HepG2 (cell line): ENCODE measurements at regions not wholly inside any gene's neighbourhood (a gene's known extent, or its start where the extent isn't known, plus 50 kb on each side); places are given as distances from the start of the nearest gene placed in this dataset.
A peak's percentile ranks its signal among the peaks of the same experiment; 100 is the strongest.

Source experiments
- CAMTA2 ChIP-seq: sonication (generic); formaldehyde crosslinking; IDR thresholded peaks from 2 replicates; pipeline ENCODE4 v1.4.0; 2020; ENCODE audit warnings: mild to moderate bottlenecking, missing genetic modification reagents, borderline replicate concordance
- CBX2 ChIP-seq, 2 experiments: fragments of 200-600 bp in 1 of 2; sonication (generic); formaldehyde crosslinking in 1 of 2; IDR thresholded peaks; 2 replicates each; pipeline versions ENCODE4 v1.7.0 to v1.8.1; 2018 to 2022; ENCODE audit warnings: low read depth in 2 of 2, low read length in 1 of 2, mild to moderate bottlenecking in 1 of 2, missing genetic modification reagents in 1 of 2
- CENPT ChIP-seq: sonication (generic); formaldehyde crosslinking; IDR thresholded peaks from 2 replicates; pipeline ENCODE4 v1.8.0; 2022; ENCODE audit warnings: low read depth, mild to moderate bottlenecking, moderate library complexity, missing genetic modification reagents
- GPN1 ChIP-seq: sonication (generic); formaldehyde crosslinking; IDR thresholded peaks from 2 replicates; pipeline ENCODE4 v1.5.1; 2020; ENCODE audit warnings: missing genetic modification reagents, borderline replicate concordance
- HOXA7 ChIP-seq: sonication (generic); formaldehyde crosslinking; IDR thresholded peaks from 2 replicates; pipeline ENCODE4 v1.8.1; 2022; ENCODE audit warnings: mild to moderate bottlenecking, missing genetic modification reagents, moderate library complexity
- IRF2 ChIP-seq: IDR thresholded peaks from 2 replicates; pipeline ENCODE4 v1.6.1; 2018; ENCODE audit warnings: missing genetic modification reagents, missing compliant biosample characterization
- KLF13 ChIP-seq: sonication (generic); formaldehyde crosslinking; IDR thresholded peaks from 2 replicates; pipeline ENCODE4 v1.4.0; 2020; ENCODE audit warnings: mild to moderate bottlenecking, missing genetic modification reagents
- NFIC ChIP-seq: IDR thresholded peaks from 2 replicates; pipeline ENCODE4 v1.6.1; 2012; ENCODE audit warnings: mild to moderate bottlenecking, low read length, inconsistent platforms
- PAWR ChIP-seq: sonication (generic); formaldehyde crosslinking; IDR thresholded peaks from 2 replicates; pipeline ENCODE4 v1.4.0; 2020; ENCODE audit warnings: missing genetic modification reagents, mild to moderate bottlenecking, borderline replicate concordance
- PCBP1 ChIP-seq: fragments of 200-400 bp; formaldehyde crosslinking; IDR thresholded peaks from 2 replicates; pipeline ENCODE4 v1.6.1; 2017; ENCODE audit warnings: mild to moderate bottlenecking, low read depth, low read length, borderline replicate concordance
- ZBTB7B ChIP-seq: sonication (generic); formaldehyde crosslinking; IDR thresholded peaks from 2 replicates; pipeline ENCODE4 v1.4.0; 2020; ENCODE audit warnings: missing genetic modification reagents
- ZNF354B ChIP-seq: sonication (generic); formaldehyde crosslinking; IDR thresholded peaks from 2 replicates; pipeline ENCODE4 v1.8.0; 2022; ENCODE audit warnings: mild to moderate bottlenecking, missing genetic modification reagents
- ZNF382 ChIP-seq: sonication (generic); formaldehyde crosslinking; IDR thresholded peaks from 2 replicates; pipeline ENCODE4 v1.5.0; 2020; ENCODE audit warnings: missing genetic modification reagents, mild to moderate bottlenecking, borderline replicate concordance
- ZNF672 ChIP-seq: sonication (generic); formaldehyde crosslinking; IDR thresholded peaks from 2 replicates; pipeline ENCODE4 v1.8.1; 2022; ENCODE audit warnings: missing genetic modification reagents
- TF ChIP-seq, protein P1 (sequence below): sonication (generic); formaldehyde crosslinking; IDR thresholded peaks from 2 replicates; pipeline ENCODE4 v1.8.0; 2022; ENCODE audit warnings: mild to moderate bottlenecking, missing genetic modification reagents, moderate library complexity
- TF ChIP-seq, protein P2 (sequence below): sonication (generic); formaldehyde crosslinking; IDR thresholded peaks from 2 replicates; pipeline ENCODE4 v1.4.0; 2020; ENCODE audit warnings: missing genetic modification reagents; ENCODE audit errors: not compliant biosample characterization
- TF ChIP-seq, protein P3 (sequence below): IDR thresholded peaks from 2 replicates; pipeline ENCODE4 v1.6.1; 2018; ENCODE audit warnings: missing genetic modification reagents
- TF ChIP-seq, protein P4 (sequence below): IDR thresholded peaks from 2 replicates; pipeline ENCODE4 v1.6.1; 2016; ENCODE audit warnings: low read depth, borderline replicate concordance
- TF ChIP-seq, protein P5 (sequence below): sonication (generic); formaldehyde crosslinking; IDR thresholded peaks from 2 replicates; pipeline ENCODE4 v1.5.0; 2020; ENCODE audit warnings: mild to moderate bottlenecking, missing genetic modification reagents
- TF ChIP-seq, protein P6 (sequence below): sonication (generic); formaldehyde crosslinking; IDR thresholded peaks from 2 replicates; pipeline ENCODE4 v1.5.0; 2020; ENCODE audit warnings: mild to moderate bottlenecking, missing genetic modification reagents

DNA sequence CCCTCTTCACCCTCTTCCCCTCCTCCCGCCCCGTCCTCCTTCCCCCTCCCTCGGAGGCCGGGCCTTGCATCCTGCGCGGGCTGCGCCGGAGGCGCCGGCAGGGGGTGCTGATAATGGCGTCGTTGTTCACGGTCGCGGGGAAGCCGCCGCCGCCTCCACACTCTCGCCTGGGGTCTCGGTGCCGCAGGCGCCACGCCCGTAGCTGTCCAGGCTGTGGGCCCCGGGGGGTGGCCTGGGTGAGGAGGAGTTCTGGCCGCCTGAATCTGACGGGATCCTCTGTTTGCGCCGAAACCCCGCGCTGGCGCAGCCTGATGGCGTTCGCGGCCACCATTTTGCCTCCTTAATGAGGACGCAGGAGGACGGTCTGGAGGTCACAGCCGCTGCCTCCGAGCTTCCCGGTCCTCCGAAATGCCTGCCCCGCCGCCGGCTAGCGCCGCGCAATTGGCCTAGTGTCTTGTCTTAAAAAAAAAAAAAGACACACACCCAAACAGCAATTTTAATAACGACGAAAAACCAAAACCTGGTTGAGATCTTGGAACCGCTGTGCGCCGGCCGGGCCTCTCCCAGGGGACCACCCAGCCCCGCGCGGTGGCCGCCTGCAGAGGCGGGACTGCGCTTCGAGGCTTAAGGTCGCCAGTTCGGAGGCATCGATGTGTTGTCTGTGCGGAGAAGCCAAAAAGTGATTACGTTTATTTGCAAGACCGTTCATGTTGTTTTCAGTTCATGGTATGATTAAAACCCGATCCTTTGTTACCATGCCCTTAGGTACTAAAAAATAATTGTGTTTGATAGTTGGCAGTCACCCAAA lies 106.6 kb upstream of the HNRNPU start (continued):
- TF ChIP-seq, protein P1, sequence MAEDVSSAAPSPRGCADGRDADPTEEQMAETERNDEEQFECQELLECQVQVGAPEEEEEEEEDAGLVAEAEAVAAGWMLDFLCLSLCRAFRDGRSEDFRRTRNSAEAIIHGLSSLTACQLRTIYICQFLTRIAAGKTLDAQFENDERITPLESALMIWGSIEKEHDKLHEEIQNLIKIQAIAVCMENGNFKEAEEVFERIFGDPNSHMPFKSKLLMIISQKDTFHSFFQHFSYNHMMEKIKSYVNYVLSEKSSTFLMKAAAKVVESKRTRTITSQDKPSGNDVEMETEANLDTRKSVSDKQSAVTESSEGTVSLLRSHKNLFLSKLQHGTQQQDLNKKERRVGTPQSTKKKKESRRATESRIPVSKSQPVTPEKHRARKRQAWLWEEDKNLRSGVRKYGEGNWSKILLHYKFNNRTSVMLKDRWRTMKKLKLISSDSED: no peak
- TF ChIP-seq CAMTA2 (CRISPR knock-in tag) (no peak), NFIC (no peak), ZNF354B (no peak), CBX2 (IDR thresholded peaks at IDR 0.05; ENCODE audit: low read depth, low read length) (no peak), CBX2 (CRISPR knock-in tag; IDR thresholded peaks at IDR 0.05; ENCODE audit: low read depth) (no peak), PAWR (CRISPR knock-in tag) (no peak), KLF13 (CRISPR knock-in tag) (peak; percentile 66; the same call in 1 of the 2 replicates), CENPT (CRISPR knock-in tag) (no peak), ZNF382 (no peak), IRF2 (CRISPR knock-in tag) (peak; percentile 75), PCBP1 (0 out of 2 replicates have a peak, but pooled peaks have one; percentile 3), ZNF672 (CRISPR knock-in tag) (no peak), HOXA7 (CRISPR knock-in tag) (no peak), ZBTB7B (CRISPR knock-in tag) (peak; percentile 86; the same call in 1 of the 2 replicates), GPN1 (CRISPR knock-in tag) (peak; percentile 73; the same call in 1 of the 2 replicates)
- TF ChIP-seq, protein P2, sequence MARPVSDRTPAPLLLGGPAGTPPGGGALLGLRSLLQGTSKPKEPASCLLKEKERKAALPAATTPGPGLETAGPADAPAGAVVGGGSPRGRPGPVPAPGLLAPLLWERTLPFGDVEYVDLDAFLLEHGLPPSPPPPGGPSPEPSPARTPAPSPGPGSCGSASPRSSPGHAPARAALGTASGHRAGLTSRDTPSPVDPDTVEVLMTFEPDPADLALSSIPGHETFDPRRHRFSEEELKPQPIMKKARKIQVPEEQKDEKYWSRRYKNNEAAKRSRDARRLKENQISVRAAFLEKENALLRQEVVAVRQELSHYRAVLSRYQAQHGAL (CRISPR knock-in tag): no peak
- TF ChIP-seq, protein P3, sequence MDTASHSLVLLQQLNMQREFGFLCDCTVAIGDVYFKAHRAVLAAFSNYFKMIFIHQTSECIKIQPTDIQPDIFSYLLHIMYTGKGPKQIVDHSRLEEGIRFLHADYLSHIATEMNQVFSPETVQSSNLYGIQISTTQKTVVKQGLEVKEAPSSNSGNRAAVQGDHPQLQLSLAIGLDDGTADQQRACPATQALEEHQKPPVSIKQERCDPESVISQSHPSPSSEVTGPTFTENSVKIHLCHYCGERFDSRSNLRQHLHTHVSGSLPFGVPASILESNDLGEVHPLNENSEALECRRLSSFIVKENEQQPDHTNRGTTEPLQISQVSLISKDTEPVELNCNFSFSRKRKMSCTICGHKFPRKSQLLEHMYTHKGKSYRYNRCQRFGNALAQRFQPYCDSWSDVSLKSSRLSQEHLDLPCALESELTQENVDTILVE (CRISPR knock-in tag): peak; percentile 83; the same call in 1 of the 2 replicates
- TF ChIP-seq, protein P4, sequence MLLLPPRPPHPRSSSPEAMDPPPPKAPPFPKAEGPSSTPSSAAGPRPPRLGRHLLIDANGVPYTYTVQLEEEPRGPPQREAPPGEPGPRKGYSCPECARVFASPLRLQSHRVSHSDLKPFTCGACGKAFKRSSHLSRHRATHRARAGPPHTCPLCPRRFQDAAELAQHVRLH (CRISPR knock-in tag): peak; percentile 88; the same call in 1 of the 2 replicates
- TF ChIP-seq, protein P5, sequence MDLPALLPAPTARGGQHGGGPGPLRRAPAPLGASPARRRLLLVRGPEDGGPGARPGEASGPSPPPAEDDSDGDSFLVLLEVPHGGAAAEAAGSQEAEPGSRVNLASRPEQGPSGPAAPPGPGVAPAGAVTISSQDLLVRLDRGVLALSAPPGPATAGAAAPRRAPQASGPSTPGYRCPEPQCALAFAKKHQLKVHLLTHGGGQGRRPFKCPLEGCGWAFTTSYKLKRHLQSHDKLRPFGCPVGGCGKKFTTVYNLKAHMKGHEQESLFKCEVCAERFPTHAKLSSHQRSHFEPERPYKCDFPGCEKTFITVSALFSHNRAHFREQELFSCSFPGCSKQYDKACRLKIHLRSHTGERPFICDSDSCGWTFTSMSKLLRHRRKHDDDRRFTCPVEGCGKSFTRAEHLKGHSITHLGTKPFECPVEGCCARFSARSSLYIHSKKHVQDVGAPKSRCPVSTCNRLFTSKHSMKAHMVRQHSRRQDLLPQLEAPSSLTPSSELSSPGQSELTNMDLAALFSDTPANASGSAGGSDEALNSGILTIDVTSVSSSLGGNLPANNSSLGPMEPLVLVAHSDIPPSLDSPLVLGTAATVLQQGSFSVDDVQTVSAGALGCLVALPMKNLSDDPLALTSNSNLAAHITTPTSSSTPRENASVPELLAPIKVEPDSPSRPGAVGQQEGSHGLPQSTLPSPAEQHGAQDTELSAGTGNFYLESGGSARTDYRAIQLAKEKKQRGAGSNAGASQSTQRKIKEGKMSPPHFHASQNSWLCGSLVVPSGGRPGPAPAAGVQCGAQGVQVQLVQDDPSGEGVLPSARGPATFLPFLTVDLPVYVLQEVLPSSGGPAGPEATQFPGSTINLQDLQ (CRISPR knock-in tag): 0 out of 2 replicates have a peak, but pooled peaks have one; percentile 64
- TF ChIP-seq, protein P6, sequence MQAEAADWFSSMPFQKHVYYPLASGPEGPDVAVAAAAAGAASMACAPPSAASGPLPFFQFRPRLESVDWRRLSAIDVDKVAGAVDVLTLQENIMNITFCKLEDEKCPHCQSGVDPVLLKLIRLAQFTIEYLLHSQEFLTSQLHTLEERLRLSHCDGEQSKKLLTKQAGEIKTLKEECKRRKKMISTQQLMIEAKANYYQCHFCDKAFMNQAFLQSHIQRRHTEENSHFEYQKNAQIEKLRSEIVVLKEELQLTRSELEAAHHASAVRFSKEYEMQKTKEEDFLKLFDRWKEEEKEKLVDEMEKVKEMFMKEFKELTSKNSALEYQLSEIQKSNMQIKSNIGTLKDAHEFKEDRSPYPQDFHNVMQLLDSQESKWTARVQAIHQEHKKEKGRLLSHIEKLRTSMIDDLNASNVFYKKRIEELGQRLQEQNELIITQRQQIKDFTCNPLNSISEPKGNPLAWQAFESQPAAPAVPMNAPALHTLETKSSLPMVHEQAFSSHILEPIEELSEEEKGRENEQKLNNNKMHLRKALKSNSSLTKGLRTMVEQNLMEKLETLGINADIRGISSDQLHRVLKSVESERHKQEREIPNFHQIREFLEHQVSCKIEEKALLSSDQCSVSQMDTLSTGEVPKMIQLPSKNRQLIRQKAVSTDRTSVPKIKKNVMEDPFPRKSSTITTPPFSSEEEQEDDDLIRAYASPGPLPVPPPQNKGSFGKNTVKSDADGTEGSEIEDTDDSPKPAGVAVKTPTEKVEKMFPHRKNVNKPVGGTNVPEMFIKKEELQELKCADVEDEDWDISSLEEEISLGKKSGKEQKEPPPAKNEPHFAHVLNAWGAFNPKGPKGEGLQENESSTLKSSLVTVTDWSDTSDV: no peak
